K562 (cell line): ENCODE measurements at regions not wholly inside any gene's neighbourhood (a gene's known extent, or its start where the extent isn't known, plus 50 kb on each side); places are given as distances from the start of the nearest gene placed in this dataset.

Source experiments
- ASH1L ChIP-seq: fragments of 450-650 bp; IDR thresholded peaks from 2 replicates; pipeline ENCODE4 v1.6.1; 2018; ENCODE audit warnings: borderline replicate concordance, mild to moderate bottlenecking, low read depth; ENCODE audit not compliant: partially characterized antibody
- ATF4 ChIP-seq: fragments of 450-650 bp; formaldehyde crosslinking; IDR thresholded peaks from 2 replicates; pipeline ENCODE4 v1.4.0; 2022; ENCODE audit warnings: mild to moderate bottlenecking, moderate library complexity
- CBFA2T2 ChIP-seq: fragments of 450-650 bp; conservative IDR thresholded peaks from 2 replicates; pipeline ENCODE4 v1.6.1; 2017; ENCODE audit warnings: mild to moderate bottlenecking
- E4F1 ChIP-seq: fragments of 250-450 bp; sonication (Bioruptor Pico); IDR thresholded peaks from 2 replicates; pipeline ENCODE4 v1.5.0; 2021; ENCODE audit warnings: mild to moderate bottlenecking, borderline replicate concordance
- ILF3 ChIP-seq: fragments of 450-650 bp; IDR thresholded peaks from 2 replicates; pipeline ENCODE4 v1.6.1; 2018; ENCODE audit warnings: antibody characterized with exemption, mild to moderate bottlenecking, moderate library complexity, borderline replicate concordance
- MTF1 ChIP-seq: fragments of 250-450 bp; sonication (Bioruptor Pico); IDR thresholded peaks from 2 replicates; pipeline ENCODE4 v1.9.0; 2021; ENCODE audit warnings: moderate library complexity, mild to moderate bottlenecking, inconsistent platforms, borderline replicate concordance
- NELFE ChIP-seq: IDR thresholded peaks from 2 replicates; pipeline ENCODE4 v1.6.1; 2011; ENCODE audit warnings: mild to moderate bottlenecking; ENCODE audit not compliant: insufficient read depth, insufficient read length
- POLR2AphosphoS5 ChIP-seq: IDR thresholded peaks from 2 replicates; pipeline ENCODE4 v1.6.1; 2011; ENCODE audit warnings: mild to moderate bottlenecking, low read depth, low read length, moderate library complexity; ENCODE audit not compliant: control insufficient read depth, insufficient read depth
- VEZF1 ChIP-seq: fragments of 200-800 bp; sonication (Bioruptor generic); IDR thresholded peaks from 2 replicates; pipeline ENCODE4 v1.6.1; 2017; ENCODE audit warnings: missing genetic modification characterization, missing compliant biosample characterization
- ZBTB11 ChIP-seq, 3 experiments: fragments of 200-800 bp in 1 of 3; fragments of 250-450 bp in 1 of 3; fragments of 450-650 bp in 1 of 3; sonication (Bioruptor Pico) in 1 of 3; sonication (Bioruptor generic) in 1 of 3; formaldehyde crosslinking in 1 of 3; IDR thresholded peaks; 2 replicates each; pipeline versions ENCODE4 v1.6.1 to v1.8.0; 2016 to 2022; ENCODE audit warnings: mild to moderate bottlenecking in 2 of 3, missing genetic modification characterization in 2 of 3, missing compliant biosample characterization in 1 of 3, moderate library complexity in 1 of 3
- ZBTB34 ChIP-seq: fragments of 250-450 bp; sonication (Bioruptor Pico); IDR thresholded peaks from 2 replicates; pipeline ENCODE4 v1.8.0; 2021; ENCODE audit warnings: mild to moderate bottlenecking, moderate library complexity
- ZBTB5 ChIP-seq: fragments of 450-650 bp; IDR thresholded peaks from 2 replicates; pipeline ENCODE4 v1.6.1; 2017; ENCODE audit warnings: antibody characterized with exemption
- ZNF184 ChIP-seq: sonication (generic); formaldehyde crosslinking; IDR thresholded peaks from 2 replicates; pipeline ENCODE4 v1.5.0; 2020; ENCODE audit warnings: missing genetic modification reagents
- ZNF408 ChIP-seq: fragments of 250-450 bp; sonication (Bioruptor Pico); IDR thresholded peaks from 2 replicates; pipeline ENCODE4 v1.4.0; 2020; ENCODE audit warnings: low read depth, mild to moderate bottlenecking, moderate library complexity
- ZSCAN32 ChIP-seq: fragments of 450-650 bp; formaldehyde crosslinking; IDR thresholded peaks from 2 replicates; pipeline ENCODE4 v1.4.0; 2020; ENCODE audit warnings: mild to moderate bottlenecking, moderate library complexity

- no peak for TF ChIP-seq ASH1L
- no peak for TF ChIP-seq ZBTB34 (CRISPR knock-in tag)
- no peak for TF ChIP-seq ATF4 (CRISPR knock-in tag)
- no peak for TF ChIP-seq ZNF184
- no peak for TF ChIP-seq ZNF408 (CRISPR knock-in tag)
- no peak for TF ChIP-seq VEZF1 (CRISPR knock-in tag)
- TF ChIP-seq ZBTB11 (CRISPR knock-in tag; IDR thresholded peaks at IDR 0.05) = 0 out of 6 replicates have a peak, but pooled peaks of 1 of the 3 experiments have one; percentile 36
- no peak for TF ChIP-seq MTF1
- no peak for TF ChIP-seq ZSCAN32 (CRISPR knock-in tag)
- TF ChIP-seq ILF3 = no peak
- no peak for TF ChIP-seq POLR2AphosphoS5
- peak; percentile 89 for TF ChIP-seq ZBTB5
- peak; percentile 76 for TF ChIP-seq CBFA2T2
- no peak for TF ChIP-seq E4F1
- TF ChIP-seq NELFE = no peak
Measured at GRCh38 chr2:216292886-216293301, 79.4 kb downstream of the MARCHF4 start (continued).
